Calu3 (cell line): ENCODE measurements at regions not wholly inside any gene's neighbourhood (a gene's known extent, or its start where the extent isn't known, plus 50 kb on each side); places are given as distances from the start of the nearest gene placed in this dataset.

Experiments used
- BruUV-seq: library from RNA; stranded (reverse); fragments of 400-500 nt; replicated peaks from 2 replicates; lab custom pipeline; 2021; lab: Mats Ljungman, UMichigan
- CTCF ChIA-PET: fragments of 300-600 bp; sonication (Branson Sonifier 250); formaldehyde crosslinking; loops from one replicate; lab custom pipeline; 2022; ENCODE audit warnings: antibody characterized with exemption; lab: Charles Lee
- DNase-seq: peaks from one replicate; pipeline ENCODE4 v3.0.0; 2022
- H3K27ac Mint-ChIP-seq: one replicate; pipeline ENCODE4 v1.8.0; 2022; ENCODE audit warnings: mixed read lengths; ENCODE audit not compliant: unreplicated experiment
- H3K27me3 Mint-ChIP-seq: one replicate; pipeline ENCODE4 v1.8.0; 2022; ENCODE audit warnings: mixed read lengths; ENCODE audit not compliant: unreplicated experiment
- H3K36me3 Mint-ChIP-seq: one replicate; pipeline ENCODE4 v1.8.0; 2022; ENCODE audit warnings: mild to moderate bottlenecking, moderate library complexity, mixed read lengths; ENCODE audit not compliant: insufficient read depth, unreplicated experiment
- H3K4me1 Mint-ChIP-seq: one replicate; pipeline ENCODE4 v1.8.0; 2022; ENCODE audit warnings: mild to moderate bottlenecking, low read depth, mixed read lengths; ENCODE audit not compliant: unreplicated experiment
- H3K4me3 Mint-ChIP-seq: one replicate; pipeline ENCODE4 v1.8.0; 2022; ENCODE audit warnings: mild to moderate bottlenecking, low read depth, moderate library complexity, mixed read lengths; ENCODE audit not compliant: unreplicated experiment
- H3K9me3 Mint-ChIP-seq: one replicate; pipeline ENCODE4 v1.8.0; 2022; ENCODE audit warnings: low read depth, mixed read lengths; ENCODE audit not compliant: unreplicated experiment
- intact Hi-C: fragments of 100-400 bp; cut with micrococcal nuclease; formaldehyde crosslinking; loops from one replicate; pipeline ENCODE4 v1.10.0; 2022; ENCODE audit not compliant: unreplicated experiment
- TF ChIP-seq, protein P1 (sequence below): fragments of 200-600 bp; IDR thresholded peaks from one replicate; pipeline ENCODE4 v1.8.0; 2022; ENCODE audit warnings: antibody characterized with exemption; ENCODE audit not compliant: unreplicated experiment

DNA sequence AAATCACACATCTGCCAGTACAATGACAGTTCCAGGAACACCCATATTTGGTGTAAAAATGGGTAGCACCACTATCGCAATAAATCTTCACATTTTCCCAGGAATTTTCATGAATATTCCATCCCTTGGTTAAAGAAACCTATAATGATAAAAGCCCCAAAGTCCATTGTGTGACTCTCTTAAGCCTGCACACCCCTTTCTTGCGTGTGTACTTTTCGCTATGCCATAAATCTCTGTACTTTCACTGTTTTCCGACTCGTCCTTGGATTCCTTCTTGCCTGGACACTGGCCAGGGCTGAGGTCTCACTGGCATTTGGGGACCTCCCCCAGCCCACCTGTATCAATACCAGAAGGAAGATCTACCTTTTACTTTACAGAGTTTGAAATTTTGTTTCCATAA lies 172.3 kb downstream of the RNF152 start:
- Mint-ChIP-seq H3K36me3 (no peaks in the 10 kb centered on the region), H3K9me3 (peaks cover 5% of the 10 kb centered on the region), H3K27me3 (peaks cover 14% of the 10 kb centered on the region), H3K27ac (no peak overlapping the region), H3K4me3 (no peak overlapping the region), H3K4me1 (no peaks in the 10 kb centered on the region)
- CTCF ChIA-PET = no interaction called here
- TF ChIP-seq, protein P1, sequence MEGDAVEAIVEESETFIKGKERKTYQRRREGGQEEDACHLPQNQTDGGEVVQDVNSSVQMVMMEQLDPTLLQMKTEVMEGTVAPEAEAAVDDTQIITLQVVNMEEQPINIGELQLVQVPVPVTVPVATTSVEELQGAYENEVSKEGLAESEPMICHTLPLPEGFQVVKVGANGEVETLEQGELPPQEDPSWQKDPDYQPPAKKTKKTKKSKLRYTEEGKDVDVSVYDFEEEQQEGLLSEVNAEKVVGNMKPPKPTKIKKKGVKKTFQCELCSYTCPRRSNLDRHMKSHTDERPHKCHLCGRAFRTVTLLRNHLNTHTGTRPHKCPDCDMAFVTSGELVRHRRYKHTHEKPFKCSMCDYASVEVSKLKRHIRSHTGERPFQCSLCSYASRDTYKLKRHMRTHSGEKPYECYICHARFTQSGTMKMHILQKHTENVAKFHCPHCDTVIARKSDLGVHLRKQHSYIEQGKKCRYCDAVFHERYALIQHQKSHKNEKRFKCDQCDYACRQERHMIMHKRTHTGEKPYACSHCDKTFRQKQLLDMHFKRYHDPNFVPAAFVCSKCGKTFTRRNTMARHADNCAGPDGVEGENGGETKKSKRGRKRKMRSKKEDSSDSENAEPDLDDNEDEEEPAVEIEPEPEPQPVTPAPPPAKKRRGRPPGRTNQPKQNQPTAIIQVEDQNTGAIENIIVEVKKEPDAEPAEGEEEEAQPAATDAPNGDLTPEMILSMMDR = no peak
- DNase-seq = no peak
- BruUV-seq = no TSS peak
- intact Hi-C loops = no loop called here

DNA sequence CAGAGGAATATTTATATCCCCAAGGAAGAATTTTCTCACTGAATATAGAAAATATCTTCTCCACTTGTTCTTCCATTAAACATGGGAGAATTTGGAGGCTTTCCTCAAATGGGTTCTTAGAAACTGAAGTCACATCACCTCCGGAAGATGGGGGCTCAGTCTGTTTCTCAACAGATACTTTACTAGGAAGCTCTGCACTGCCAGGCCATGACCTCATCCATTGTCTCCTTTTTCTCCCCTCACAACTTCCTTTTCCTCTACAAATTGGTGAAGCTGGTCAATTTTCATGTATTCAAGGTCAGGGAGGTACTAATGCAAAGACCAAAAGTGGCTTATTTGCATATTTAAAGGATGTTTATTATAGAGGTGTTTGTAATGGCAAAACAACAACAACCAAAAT lies 173.1 kb downstream of the RNF152 start:
- H3K9me3 Mint-ChIP-seq = peaks cover 2% of the 10 kb centered on the region
- no peak overlapping the region for H3K4me3 Mint-ChIP-seq
- H3K36me3 Mint-ChIP-seq = no peaks in the 10 kb centered on the region
- H3K27ac Mint-ChIP-seq = no peak overlapping the region
- DNase-seq = no peak
- TF ChIP-seq, protein P1 = no peak
- intact Hi-C loops = no loop called here
- no peaks in the 10 kb centered on the region for H3K4me1 Mint-ChIP-seq
- BruUV-seq = no TSS peak
- H3K27me3 Mint-ChIP-seq = peaks cover 14% of the 10 kb centered on the region
- CTCF ChIA-PET = no interaction called here

DNA sequence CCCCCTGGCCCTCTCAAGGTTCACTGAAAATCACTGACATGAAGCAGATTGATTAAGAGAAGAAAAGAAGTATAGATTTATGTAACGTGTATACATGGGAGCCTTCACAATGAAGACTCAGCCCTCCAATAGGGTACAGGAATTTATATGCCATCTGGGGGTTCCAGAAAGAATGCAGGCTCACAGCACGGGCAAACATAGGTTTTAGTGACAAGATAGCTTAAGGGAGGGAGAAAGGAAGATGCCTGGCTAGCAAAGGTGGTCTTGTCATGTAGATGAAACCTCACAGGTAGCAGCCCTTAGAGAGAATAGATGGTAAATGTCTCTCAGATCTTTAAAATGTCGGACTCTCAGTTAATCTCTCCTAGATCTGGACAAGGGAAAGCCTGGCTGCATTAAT lies 173.9 kb downstream of the RNF152 start:
- TF ChIP-seq, protein P1 = no peak
- Mint-ChIP-seq H3K27ac (no peak overlapping the region), H3K4me3 (no peak overlapping the region), H3K36me3 (no peaks in the 10 kb centered on the region), H3K4me1 (no peaks in the 10 kb centered on the region), H3K9me3 (peaks cover 2% of the 10 kb centered on the region), H3K27me3 (peaks cover 14% of the 10 kb centered on the region)
- intact Hi-C loops = no loop called here
- CTCF ChIA-PET = interaction anchor here (0.8 kb wide), 1 partner anchor 17 kb away, joined by 3 read pairs; no protein-coding TSS in a partner anchor
- no peak for DNase-seq
- BruUV-seq = no TSS peak

DNA sequence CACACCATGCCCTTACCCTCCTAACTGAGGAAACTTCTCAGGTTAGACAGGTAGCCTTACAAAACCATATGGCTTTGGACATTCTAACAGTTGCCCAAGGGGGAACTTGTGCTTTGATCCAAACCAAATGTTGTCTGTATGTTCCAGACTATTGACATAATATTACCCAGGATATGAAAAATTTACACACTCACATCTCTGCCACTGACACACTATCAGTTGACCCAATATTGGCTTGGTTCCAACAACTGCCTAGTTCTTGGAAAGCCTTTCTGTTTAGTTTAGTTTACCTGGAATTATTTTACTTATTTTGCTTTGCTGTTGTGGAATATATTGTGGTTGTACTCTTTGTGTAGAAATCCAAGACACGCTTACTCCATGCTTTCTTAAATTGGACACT lies 178.4 kb downstream of the RNF152 start:
- BruUV-seq = no TSS peak
- intact Hi-C loops = no loop called here
- no peaks in the 10 kb centered on the region for H3K4me1 Mint-ChIP-seq
- TF ChIP-seq, protein P1 = no peak
- no peak overlapping the region for H3K27ac Mint-ChIP-seq
- CTCF ChIA-PET = no interaction called here
- no peaks in the 10 kb centered on the region for H3K36me3 Mint-ChIP-seq
- no peak overlapping the region for H3K4me3 Mint-ChIP-seq
- peaks cover 2% of the 10 kb centered on the region for H3K9me3 Mint-ChIP-seq
- DNase-seq = no peak
- H3K27me3 Mint-ChIP-seq = peaks cover 2% of the 10 kb centered on the region
